Neural cell (in vitro differentiated cells): ENCODE measurements at regions not wholly inside any gene's neighbourhood (a gene's known extent, or its start where the extent isn't known, plus 50 kb on each side); places are given as distances from the start of the nearest gene placed in this dataset.
"Not testable (repeated sequence)": the region's sequence is repeated elsewhere in the genome, so short reads cannot be mapped to it uniquely, and the experiment has no call there.

ENCODE experiments used
- EP300 ChIP-seq: fragments of 450-650 bp; conservative IDR thresholded peaks from 2 replicates; pipeline ENCODE4 v1.6.1; 2014; ENCODE audit warnings: antibody characterized with exemption, mild to moderate bottlenecking, moderate library complexity; ENCODE audit not compliant: poor library complexity, severe bottlenecking
- EZH2 ChIP-seq: fragments of 200-600, 300-800 bp; shearing (Covaris generic), sonication (generic); IDR thresholded peaks from 2 replicates; pipeline ENCODE4 v1.6.1; 2014; ENCODE audit warnings: antibody characterized with exemption, low read length, borderline replicate concordance, mild to moderate bottlenecking; ENCODE audit not compliant: insufficient read depth, poor library complexity, severe bottlenecking
- POLR2AphosphoS5 ChIP-seq: IDR thresholded peaks from 2 replicates; pipeline ENCODE4 v1.6.1; 2012
- RAD21 ChIP-seq: fragments of 450-650 bp; conservative IDR thresholded peaks from 2 replicates; pipeline ENCODE4 v1.6.1; 2014; ENCODE audit warnings: antibody characterized with exemption, mild to moderate bottlenecking, moderate library complexity
- SMC3 ChIP-seq: fragments of 450-650 bp; conservative IDR thresholded peaks from 2 replicates; pipeline ENCODE4 v1.6.1; 2014; ENCODE audit warnings: antibody characterized with exemption, mild to moderate bottlenecking, moderate library complexity; ENCODE audit not compliant: poor library complexity
- TAF1 ChIP-seq: IDR thresholded peaks from 2 replicates; pipeline ENCODE4 v1.6.1; 2012; ENCODE audit warnings: low read depth
- TF ChIP-seq, protein P1 (sequence below): fragments of 450-650 bp; IDR thresholded peaks from 2 replicates; pipeline ENCODE4 v1.5.1; 2014; ENCODE audit warnings: antibody characterized with exemption, mild to moderate bottlenecking, moderate library complexity; ENCODE audit not compliant: poor library complexity, severe bottlenecking

DNA sequence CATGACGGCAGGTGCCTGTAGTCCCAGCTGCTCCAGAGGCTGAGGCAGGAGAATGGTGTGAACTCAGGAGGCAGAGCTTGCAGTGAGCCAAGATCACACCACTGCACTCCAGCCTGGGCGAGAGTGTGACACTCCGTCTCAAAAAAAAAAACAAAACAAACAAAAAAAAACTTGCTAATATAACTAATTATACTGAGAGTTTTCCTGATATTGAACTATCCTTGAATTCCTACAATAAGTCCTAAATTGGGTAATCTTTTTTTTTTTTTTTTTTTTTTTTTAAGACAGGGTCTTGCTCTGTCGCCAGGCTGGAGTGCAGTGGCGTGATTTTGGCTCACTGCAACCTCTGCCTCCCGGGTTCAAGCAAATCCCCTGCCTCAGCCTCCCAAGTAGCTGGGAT lies 122.7 kb upstream of the ATF7IP start:
- not testable (repeated sequence) for TF ChIP-seq POLR2AphosphoS5, SMC3, EP300, EZH2, TAF1, RAD21
- TF ChIP-seq, protein P1, sequence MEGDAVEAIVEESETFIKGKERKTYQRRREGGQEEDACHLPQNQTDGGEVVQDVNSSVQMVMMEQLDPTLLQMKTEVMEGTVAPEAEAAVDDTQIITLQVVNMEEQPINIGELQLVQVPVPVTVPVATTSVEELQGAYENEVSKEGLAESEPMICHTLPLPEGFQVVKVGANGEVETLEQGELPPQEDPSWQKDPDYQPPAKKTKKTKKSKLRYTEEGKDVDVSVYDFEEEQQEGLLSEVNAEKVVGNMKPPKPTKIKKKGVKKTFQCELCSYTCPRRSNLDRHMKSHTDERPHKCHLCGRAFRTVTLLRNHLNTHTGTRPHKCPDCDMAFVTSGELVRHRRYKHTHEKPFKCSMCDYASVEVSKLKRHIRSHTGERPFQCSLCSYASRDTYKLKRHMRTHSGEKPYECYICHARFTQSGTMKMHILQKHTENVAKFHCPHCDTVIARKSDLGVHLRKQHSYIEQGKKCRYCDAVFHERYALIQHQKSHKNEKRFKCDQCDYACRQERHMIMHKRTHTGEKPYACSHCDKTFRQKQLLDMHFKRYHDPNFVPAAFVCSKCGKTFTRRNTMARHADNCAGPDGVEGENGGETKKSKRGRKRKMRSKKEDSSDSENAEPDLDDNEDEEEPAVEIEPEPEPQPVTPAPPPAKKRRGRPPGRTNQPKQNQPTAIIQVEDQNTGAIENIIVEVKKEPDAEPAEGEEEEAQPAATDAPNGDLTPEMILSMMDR = not testable (repeated sequence)
